Activated CD4-positive, alpha-beta T cell treated with anti-CD3 and anti-CD28 coated beads for 36 hours (primary cell): ENCODE measurements at regions not wholly inside any gene's neighbourhood (a gene's known extent, or its start where the extent isn't known, plus 50 kb on each side); places are given as distances from the start of the nearest gene placed in this dataset.
"Not testable (repeated sequence)": the region's sequence is repeated elsewhere in the genome, so short reads cannot be mapped to it uniquely, and the experiment has no call there.

Source experiments
- ATAC-seq: fragments of 200-7000 bp; cut with Tn5 transposase; one replicate; pipeline ENCODE4 v1.10.0; 2021; ENCODE audit warnings: mild to moderate bottlenecking, moderate library complexity
- CTCF ChIA-PET: fragments of 350-600 bp; sonication (Branson Sonifier 250); formaldehyde crosslinking; loops from one replicate; lab custom pipeline; 2021; ENCODE audit warnings: antibody characterized with exemption; lab: Charles Lee
- POLR2A ChIA-PET: fragments of 350-600 bp; sonication (Branson Sonifier 250); formaldehyde crosslinking; loops from one replicate; lab custom pipeline; 2021; ENCODE audit warnings: antibody characterized with exemption, inconsistent platforms; lab: Charles Lee
- DNase-seq: peaks from one replicate; pipeline ENCODE4 v3.0.0-alpha.2; 2020
- H3K27ac Mint-ChIP-seq: one replicate; pipeline ENCODE4 v1.8.0; 2021; ENCODE audit warnings: mixed read lengths
- H3K27me3 Mint-ChIP-seq: one replicate; pipeline ENCODE4 v1.8.0; 2021; ENCODE audit warnings: mixed read lengths
- H3K36me3 Mint-ChIP-seq: one replicate; pipeline ENCODE4 v1.8.0; 2021; ENCODE audit warnings: low read depth, mixed read lengths
- H3K4me1 Mint-ChIP-seq: one replicate; pipeline ENCODE4 v1.8.0; 2021; ENCODE audit warnings: mixed read lengths
- H3K4me3 Mint-ChIP-seq: one replicate; pipeline ENCODE4 v1.8.0; 2021; ENCODE audit warnings: mild to moderate bottlenecking, moderate library complexity, mixed read lengths
- H3K9me3 Mint-ChIP-seq: one replicate; pipeline ENCODE4 v1.8.0; 2021; ENCODE audit warnings: low read depth, mixed read lengths
- intact Hi-C, 2 experiments: fragments of 100-400 bp; cut with DNase I in 1 of 2; cut with micrococcal nuclease in 1 of 2; formaldehyde crosslinking; loops; one replicate each; pipeline versions ENCODE4 v1.14.2 to v1.15.1; 2022 to 2024; cut with DNase I, micrococcal nuclease

DNA sequence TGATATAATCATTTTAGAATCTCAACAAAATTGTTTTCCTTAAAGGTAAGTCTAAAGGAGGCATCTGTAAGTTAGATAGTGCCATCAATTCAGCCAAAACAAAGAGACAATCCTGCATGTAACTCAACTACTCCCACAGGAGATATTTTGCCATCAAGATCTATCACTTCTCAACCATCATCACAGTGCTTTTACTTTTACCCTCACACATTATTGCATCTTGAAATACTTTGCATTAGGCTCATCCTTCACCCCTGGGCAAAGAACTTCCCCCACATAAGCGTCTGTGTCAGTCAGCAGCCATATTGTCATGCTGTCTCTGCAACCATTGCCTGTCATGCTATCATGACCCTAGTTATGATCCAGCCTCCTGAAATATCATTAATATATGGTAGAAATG lies 54.9 kb upstream of the NLGN1 start:
- intact Hi-C loops, result loop anchor here in 1 of 2 experiments (10.0 kb wide), 1 partner anchor 62 kb away; no protein-coding TSS in a partner anchor
- CTCF ChIA-PET, result no interaction called here

DNA sequence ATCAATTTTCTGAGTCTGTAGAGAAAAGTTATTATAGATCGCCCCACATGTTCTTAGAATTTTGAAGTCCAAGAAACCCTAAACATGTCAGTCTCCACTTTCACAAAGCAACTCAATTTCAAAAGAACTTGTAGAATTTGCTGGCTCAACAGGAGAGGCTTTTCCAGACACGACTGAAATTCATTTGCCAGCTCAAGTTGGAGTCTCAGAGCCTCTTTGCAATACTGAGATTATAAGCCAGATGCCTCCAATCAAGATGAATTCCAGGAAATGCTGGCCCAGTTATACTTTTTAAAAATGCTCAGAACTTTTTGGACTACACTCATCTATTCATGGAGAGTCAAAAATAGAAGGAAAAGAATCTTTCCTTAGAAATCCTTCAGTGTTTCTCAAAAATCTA lies 56.9 kb upstream of the NLGN1 start:
- Mint-ChIP-seq H3K27ac (no peak overlapping the region), H3K4me3 (no peak overlapping the region), H3K9me3 (no peaks in the 10 kb centered on the region), H3K27me3 (no peaks in the 10 kb centered on the region), H3K4me1 (no peaks in the 10 kb centered on the region), H3K36me3 (no peaks in the 10 kb centered on the region)
- POLR2A ChIA-PET, result no interaction called here
- ATAC-seq (no peak), DNase-seq (no peak)
- intact Hi-C loops, result loop anchor here in 1 of 2 experiments (10.0 kb wide), 1 partner anchor 64 kb away; no protein-coding TSS in a partner anchor
- CTCF ChIA-PET, result no interaction called here

More for the DNA sequence above, 54.9 kb upstream of the NLGN1 start:
- DNase-seq (no peak), ATAC-seq (no peak)
- H3K27me3 Mint-ChIP-seq, result no peaks in the 10 kb centered on the region
- H3K27ac Mint-ChIP-seq, result no peak overlapping the region
- H3K36me3 Mint-ChIP-seq, result no peaks in the 10 kb centered on the region
- no peak overlapping the region for H3K4me3 Mint-ChIP-seq
- no peaks in the 10 kb centered on the region for H3K4me1 Mint-ChIP-seq
- POLR2A ChIA-PET, result no interaction called here
- no peaks in the 10 kb centered on the region for H3K9me3 Mint-ChIP-seq

- peaks cover 2% of the 10 kb centered on the region for H3K9me3 Mint-ChIP-seq
- H3K27ac Mint-ChIP-seq, result no peak overlapping the region
- no peak for DNase-seq
- ATAC-seq, result no peak
- H3K4me3 Mint-ChIP-seq, result no peak overlapping the region
- no peaks in the 10 kb centered on the region for H3K4me1 Mint-ChIP-seq
- ChIA-PET CTCF (no interaction called here), POLR2A (no interaction called here)
- intact Hi-C loops, result loop anchor here in 1 of 2 experiments (5.0 kb wide), 1 partner anchor 441 kb away; no protein-coding TSS in a partner anchor
- no peaks in the 10 kb centered on the region for H3K36me3 Mint-ChIP-seq
- H3K27me3 Mint-ChIP-seq, result no peaks in the 10 kb centered on the region
These were observed 61.3 kb upstream of the NLGN1 start for GRCh38 chr3:173336261-173336660.

DNA sequence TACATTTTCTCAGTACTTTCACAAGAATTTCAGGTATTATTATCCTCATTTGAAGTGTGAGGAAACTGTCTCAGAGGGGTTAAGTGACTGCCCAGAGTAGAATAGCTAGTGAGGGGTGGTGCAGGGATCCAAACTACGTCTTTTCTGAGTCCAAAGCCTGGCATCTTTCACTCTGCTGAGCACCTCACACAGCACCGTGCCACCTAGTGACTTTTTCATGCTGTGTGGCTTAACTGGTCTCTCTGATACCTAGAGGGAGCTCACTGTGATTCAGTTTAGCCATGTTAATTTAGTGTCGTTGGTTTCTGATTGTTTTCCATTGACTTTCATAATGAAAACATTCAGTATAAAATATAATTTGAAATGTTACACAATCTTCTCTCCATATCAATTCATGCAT lies 91.4 kb upstream of the NLGN1 start:
- ChIA-PET CTCF (no interaction called here), POLR2A (no interaction called here)
- intact Hi-C loops, result no loop called here
- no peak for DNase-seq
- H3K4me3 Mint-ChIP-seq, result no peak overlapping the region
- H3K36me3 Mint-ChIP-seq, result no peaks in the 10 kb centered on the region
- no peak for ATAC-seq
- no peaks in the 10 kb centered on the region for H3K27me3 Mint-ChIP-seq
- peaks cover 4% of the 10 kb centered on the region for H3K9me3 Mint-ChIP-seq
- no peak overlapping the region for H3K27ac Mint-ChIP-seq
- no peaks in the 10 kb centered on the region for H3K4me1 Mint-ChIP-seq

DNA sequence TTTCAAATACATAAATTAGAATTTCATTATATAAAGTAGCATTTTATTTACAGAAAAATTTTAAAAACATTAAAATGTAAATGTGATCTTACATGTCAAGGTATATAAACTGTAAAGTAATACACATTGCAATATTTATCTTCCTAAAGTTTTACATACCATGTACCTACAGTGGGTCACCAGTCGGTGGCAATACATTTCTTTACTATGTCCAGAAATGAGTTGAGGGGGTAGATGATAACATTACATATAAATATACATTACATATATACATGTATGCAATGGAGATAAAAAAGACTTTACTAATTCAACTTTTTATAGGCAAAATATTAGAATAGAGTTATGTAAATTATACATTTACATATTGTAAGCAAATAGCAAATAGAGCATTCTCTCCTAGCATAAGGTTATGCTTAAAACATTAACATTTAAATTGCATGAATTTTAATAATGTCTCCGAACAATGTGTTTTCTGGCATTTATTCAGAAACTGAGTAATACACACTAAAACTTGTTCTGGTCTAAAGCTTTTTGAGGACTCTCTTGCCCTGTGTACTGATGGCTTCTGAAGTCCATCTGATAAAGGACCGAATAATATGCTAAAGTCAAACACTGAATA lies 93.3 kb upstream of the NLGN1 start:
- Mint-ChIP-seq H3K27me3 (no peaks in the 10 kb centered on the region), H3K27ac (no peak overlapping the region), H3K9me3 (peaks cover 4% of the 10 kb centered on the region), H3K4me1 (no peaks in the 10 kb centered on the region), H3K4me3 (no peak overlapping the region), H3K36me3 (no peaks in the 10 kb centered on the region)
- ChIA-PET POLR2A (no interaction called here), CTCF (no interaction called here)
- no peak for DNase-seq
- intact Hi-C loops, result no loop called here
- no peak for ATAC-seq

DNA sequence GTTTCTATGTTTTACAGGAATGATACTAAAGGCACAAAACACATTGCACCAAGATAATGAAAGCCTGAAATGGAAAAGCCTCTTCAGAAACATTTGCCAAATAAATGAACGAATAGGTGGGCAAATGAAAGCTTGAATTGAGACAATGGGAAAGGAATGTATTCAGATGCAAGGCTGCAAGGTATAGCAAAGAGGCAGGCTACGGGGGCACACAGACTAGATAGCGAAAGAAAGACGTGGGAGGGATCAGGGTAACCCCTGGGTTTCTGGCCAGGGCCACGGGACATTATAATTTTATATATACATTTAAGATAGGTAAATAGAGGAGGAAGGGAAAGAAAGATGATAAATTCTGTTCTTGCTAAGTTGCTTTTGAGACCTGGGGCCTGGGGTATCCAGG lies 95.9 kb upstream of the NLGN1 start:
- CTCF ChIA-PET, result no interaction called here
- H3K9me3 Mint-ChIP-seq, result peaks cover under 1% of the 10 kb centered on the region
- H3K4me3 Mint-ChIP-seq, result no peak overlapping the region
- H3K27me3 Mint-ChIP-seq, result no peaks in the 10 kb centered on the region
- ATAC-seq (no peak), DNase-seq (no peak)
- POLR2A ChIA-PET, result no interaction called here
- H3K27ac Mint-ChIP-seq, result no peak overlapping the region
- intact Hi-C loops, result no loop called here
- no peaks in the 10 kb centered on the region for H3K4me1 Mint-ChIP-seq
- H3K36me3 Mint-ChIP-seq, result no peaks in the 10 kb centered on the region

DNA sequence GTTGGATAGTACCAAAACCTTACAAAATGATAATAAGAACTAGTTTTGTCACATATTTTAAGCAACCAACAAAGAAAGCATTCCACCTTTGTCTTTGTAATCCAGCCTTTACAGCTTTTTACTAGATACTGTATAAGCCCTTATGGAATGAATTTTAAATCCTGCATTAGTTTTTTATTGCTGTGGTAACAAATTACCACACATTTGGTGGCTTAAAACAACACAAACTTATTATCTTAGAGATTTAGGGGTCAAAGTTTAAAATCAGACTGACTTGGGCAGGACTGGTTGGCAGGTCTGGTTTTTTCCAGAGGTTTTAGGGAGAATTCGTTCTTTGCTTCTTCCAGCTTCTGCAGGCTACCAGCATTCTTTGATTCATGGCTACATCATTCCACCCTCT lies 108.5 kb upstream of the NLGN1 start:
- ATAC-seq (no peak), DNase-seq (no peak)
- ChIA-PET POLR2A (no interaction called here), CTCF (no interaction called here)
- intact Hi-C loops, result no loop called here
- Mint-ChIP-seq H3K4me1 (no peaks in the 10 kb centered on the region), H3K4me3 (no peak overlapping the region), H3K36me3 (no peaks in the 10 kb centered on the region), H3K27ac (no peak overlapping the region), H3K9me3 (peaks cover 7% of the 10 kb centered on the region), H3K27me3 (no peaks in the 10 kb centered on the region)

DNA sequence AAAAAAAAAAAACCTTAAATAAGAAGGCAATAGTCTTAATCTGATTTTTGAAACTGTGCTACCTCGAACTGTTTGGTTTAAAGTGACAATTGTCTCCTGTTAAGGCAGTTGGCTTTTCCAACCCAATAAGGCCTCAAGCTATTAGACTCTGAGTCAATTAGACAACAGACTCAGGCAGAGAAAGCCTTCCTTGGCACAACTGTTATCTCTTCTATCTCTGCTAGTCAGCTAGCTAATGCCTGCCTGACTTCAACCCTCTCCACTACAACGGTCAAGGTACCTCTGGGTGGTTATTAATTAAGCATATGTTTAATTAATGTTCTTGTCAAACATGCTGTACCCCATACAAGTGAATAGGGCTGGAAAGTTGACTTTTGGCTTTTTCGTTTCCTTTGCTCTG lies 110.2 kb upstream of the NLGN1 start:
- Mint-ChIP-seq H3K4me1 (no peaks in the 10 kb centered on the region), H3K4me3 (no peak overlapping the region), H3K9me3 (peaks cover 10% of the 10 kb centered on the region), H3K27me3 (no peaks in the 10 kb centered on the region), H3K36me3 (no peaks in the 10 kb centered on the region), H3K27ac (no peak overlapping the region)
- intact Hi-C loops, result no loop called here
- ATAC-seq (no peak), DNase-seq (no peak)
- ChIA-PET POLR2A (no interaction called here), CTCF (interaction anchor here (0.6 kb wide), 1 partner anchor 474 kb away, joined by 3 read pairs; no protein-coding TSS in a partner anchor)

- H3K36me3 Mint-ChIP-seq, H3K27ac Mint-ChIP-seq, intact Hi-C loops, POLR2A ChIA-PET, H3K9me3 Mint-ChIP-seq, H3K4me3 Mint-ChIP-seq, ATAC-seq, H3K4me1 Mint-ChIP-seq, CTCF ChIA-PET, DNase-seq, H3K27me3 Mint-ChIP-seq: not testable (repeated sequence)
These were observed 111.0 kb upstream of the NLGN1 start for GRCh38 chr3:173286507-173286906.

DNA sequence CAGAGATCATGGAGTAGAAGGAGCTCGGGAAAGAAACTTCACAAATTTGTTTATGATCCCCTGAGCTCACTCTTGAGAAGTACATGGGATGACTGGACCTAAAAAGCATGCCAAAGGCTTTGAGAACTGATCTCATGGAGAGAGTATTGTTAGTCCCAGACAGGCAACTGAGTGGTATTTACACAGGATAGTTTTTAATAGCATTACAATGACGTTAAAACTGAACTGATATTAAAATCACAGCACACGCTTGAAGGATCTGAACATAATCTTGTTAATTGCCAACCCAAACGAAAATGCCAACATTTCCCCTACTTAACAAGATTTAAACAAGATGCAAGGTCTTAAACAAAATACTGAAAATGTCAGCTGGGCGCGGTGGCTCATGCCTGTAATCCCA lies 113.2 kb upstream of the NLGN1 start:
- H3K27me3 Mint-ChIP-seq, result no peaks in the 10 kb centered on the region
- intact Hi-C loops, result no loop called here
- DNase-seq (no peak), ATAC-seq (no peak)
- no peak overlapping the region for H3K27ac Mint-ChIP-seq
- CTCF ChIA-PET, result no interaction called here
- H3K9me3 Mint-ChIP-seq, result peaks cover 10% of the 10 kb centered on the region
- H3K4me3 Mint-ChIP-seq, result no peak overlapping the region
- POLR2A ChIA-PET, result no interaction called here
- H3K4me1 Mint-ChIP-seq, result no peaks in the 10 kb centered on the region
- H3K36me3 Mint-ChIP-seq, result no peaks in the 10 kb centered on the region

GRCh38 chr3:173275740-173276139 lies 121.8 kb upstream of the NLGN1 start:
- no peak overlapping the region for H3K27ac Mint-ChIP-seq
- no peaks in the 10 kb centered on the region for H3K4me1 Mint-ChIP-seq
- intact Hi-C loops, result no loop called here
- ChIA-PET CTCF (no interaction called here), POLR2A (no interaction called here)
- H3K9me3 Mint-ChIP-seq, result no peaks in the 10 kb centered on the region
- H3K36me3 Mint-ChIP-seq, result no peaks in the 10 kb centered on the region
- no peaks in the 10 kb centered on the region for H3K27me3 Mint-ChIP-seq
- no peak for DNase-seq
- no peak for ATAC-seq
- no peak overlapping the region for H3K4me3 Mint-ChIP-seq

DNA sequence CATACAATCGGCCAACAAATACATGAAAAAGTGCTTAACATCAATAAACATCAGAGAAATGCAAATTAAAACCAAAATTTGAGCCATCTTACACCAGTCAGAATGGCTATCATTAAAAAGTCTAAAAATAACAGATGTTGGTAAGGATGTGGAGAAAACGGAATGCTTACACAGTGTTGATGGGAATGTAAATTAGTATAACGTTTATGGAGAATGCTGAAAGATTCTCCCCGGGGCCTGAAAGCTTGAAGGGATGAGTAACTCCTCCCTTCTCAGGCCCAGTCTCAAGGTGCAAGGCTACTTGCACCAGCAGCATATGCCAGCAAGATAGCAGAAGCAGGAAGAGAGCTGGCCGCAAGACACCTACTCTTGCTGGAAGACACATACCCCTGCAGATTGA lies 123.7 kb upstream of the NLGN1 start:
- no peaks in the 10 kb centered on the region for H3K36me3 Mint-ChIP-seq
- ATAC-seq, result no peak
- intact Hi-C loops, result no loop called here
- H3K4me3 Mint-ChIP-seq, result no peak overlapping the region
- CTCF ChIA-PET, result no interaction called here
- no peak overlapping the region for H3K27ac Mint-ChIP-seq
- H3K27me3 Mint-ChIP-seq, result no peaks in the 10 kb centered on the region
- POLR2A ChIA-PET, result no interaction called here
- no peaks in the 10 kb centered on the region for H3K4me1 Mint-ChIP-seq
- DNase-seq, result no peak
- H3K9me3 Mint-ChIP-seq, result no peaks in the 10 kb centered on the region
